Stomach (tissue), 8 donors: ENCODE measurements at regions not wholly inside any gene's neighbourhood (a gene's known extent, or its start where the extent isn't known, plus 50 kb on each side); places are given as distances from the start of the nearest gene placed in this dataset.

Source experiments
- DNase-seq, 2 donors: peaks; one replicate each; pipeline versions ENCODE4 v3.0.0 to v3.0.0-alpha.2; 2013 to 2019
- H3K27ac ChIP-seq, 5 donors: fragments of 200-600 bp in 4 of 5; sonication (generic) in 4 of 5; one replicate each; pipeline ENCODE4 v1.5.1; 2013 to 2019; ENCODE audit warnings: mild to moderate bottlenecking in 1 of 5, moderate library complexity in 1 of 5
- H3K27me3 ChIP-seq, 3 donors: fragments of 200-600 bp; sonication (generic); one replicate each; pipeline ENCODE4 v1.5.1; 2017 to 2019; ENCODE audit warnings: mixed run types in 1 of 3
- H3K36me3 ChIP-seq, 4 donors: fragments of 200-600 bp; sonication (generic); 1 replicate in 3 of 4; 2 replicates in 1 of 4; pipeline ENCODE4 v1.5.1; 2016 to 2019
- H3K4me1 ChIP-seq, 4 donors: fragments of 200-600 bp; sonication (generic); one replicate each; pipeline ENCODE4 v1.5.1; 2016 to 2019
- H3K4me3 ChIP-seq, 4 donors: fragments of 200-600 bp; sonication (generic) in 3 of 4; one replicate each; pipeline ENCODE4 v1.5.1; 2016 to 2019; ENCODE audit warnings: mild to moderate bottlenecking in 1 of 4
- H3K9me3 ChIP-seq, 4 donors: fragments of 200-600 bp; sonication (generic); one replicate each; pipeline ENCODE4 v1.5.1; 2016 to 2019
- EP300 ChIP-seq: sonication (generic); formaldehyde crosslinking; IDR thresholded peaks from one replicate; pipeline ENCODE4 v1.6.1; 2017; ENCODE audit warnings: antibody characterized with exemption
- POLR2A ChIP-seq, 4 donors: fragments of 450-650 bp; IDR thresholded peaks; one replicate each; pipeline ENCODE4 v1.6.1; 2016; ENCODE audit warnings: antibody characterized with exemption in 4 of 4, control low read depth in 2 of 4, mild to moderate bottlenecking in 1 of 4, moderate library complexity in 1 of 4
- POLR2AphosphoS5 ChIP-seq, 3 donors: sonication (generic); formaldehyde crosslinking; IDR thresholded peaks; one replicate each; pipeline ENCODE4 v1.6.1; 2016; ENCODE audit warnings: antibody characterized with exemption in 3 of 3
- WGBS, 5 donors: extraction: QIAGEN DNeasy Blood & Tissue Kit in 3 of 5; methylation state at CpG; one replicate each; pipeline versions ENCODE4 v1.1.5 to v1.1.7; 2013 to 2018; 5-methylcytosine and 5-hydroxymethylcytosine counted together
- intact Hi-C: fragments of 100-400 bp; cut with DNase I; formaldehyde crosslinking; loops from one replicate; pipeline ENCODE4 v1.15.1; 2023; ENCODE audit warnings: low total_unique reads
- TF ChIP-seq, protein P1 (sequence below), 7 experiments: fragments of 450-650 bp in 4 of 7; fragments of 200-600 bp in 3 of 7; sonication (generic) in 3 of 7; IDR thresholded peaks; one replicate each; pipeline ENCODE4 v1.5.1; 2016 to 2019; ENCODE audit warnings: antibody characterized with exemption in 7 of 7, control low read depth in 2 of 7, mild to moderate bottlenecking in 1 of 7
- donor health status: healthy with polysubstance abuse.
- donor health status: Bipolar disorder and iron deficiency.
- donor health status: healthy.

- Histone ChIP-seq H3K4me3 (no peak overlapping the region), H3K4me1 (peaks cover 0 to 3% (median 0%) of the 10 kb centered on the region in 4 donors), H3K9me3 (no peaks in the 10 kb centered on the region), H3K36me3 (no peaks in the 10 kb centered on the region), H3K27ac (no peak overlapping the region), H3K27me3 (no peaks in the 10 kb centered on the region)
- no peak for DNase-seq
- TF ChIP-seq POLR2AphosphoS5 (IDR thresholded peaks at IDR 0.05): no peak
- TF ChIP-seq POLR2A (IDR thresholded peaks at IDR 0.05): no peak
- TF ChIP-seq, protein P1, sequence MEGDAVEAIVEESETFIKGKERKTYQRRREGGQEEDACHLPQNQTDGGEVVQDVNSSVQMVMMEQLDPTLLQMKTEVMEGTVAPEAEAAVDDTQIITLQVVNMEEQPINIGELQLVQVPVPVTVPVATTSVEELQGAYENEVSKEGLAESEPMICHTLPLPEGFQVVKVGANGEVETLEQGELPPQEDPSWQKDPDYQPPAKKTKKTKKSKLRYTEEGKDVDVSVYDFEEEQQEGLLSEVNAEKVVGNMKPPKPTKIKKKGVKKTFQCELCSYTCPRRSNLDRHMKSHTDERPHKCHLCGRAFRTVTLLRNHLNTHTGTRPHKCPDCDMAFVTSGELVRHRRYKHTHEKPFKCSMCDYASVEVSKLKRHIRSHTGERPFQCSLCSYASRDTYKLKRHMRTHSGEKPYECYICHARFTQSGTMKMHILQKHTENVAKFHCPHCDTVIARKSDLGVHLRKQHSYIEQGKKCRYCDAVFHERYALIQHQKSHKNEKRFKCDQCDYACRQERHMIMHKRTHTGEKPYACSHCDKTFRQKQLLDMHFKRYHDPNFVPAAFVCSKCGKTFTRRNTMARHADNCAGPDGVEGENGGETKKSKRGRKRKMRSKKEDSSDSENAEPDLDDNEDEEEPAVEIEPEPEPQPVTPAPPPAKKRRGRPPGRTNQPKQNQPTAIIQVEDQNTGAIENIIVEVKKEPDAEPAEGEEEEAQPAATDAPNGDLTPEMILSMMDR (IDR thresholded peaks at IDR 0.05): no peak
- no peak for TF ChIP-seq EP300
- 55 to 81% (median 69%) methylated on average over 1 of the region's 1 CpG for WGBS, 5 donors
- intact Hi-C loops: no loop called here
Measured at GRCh38 chr3:110731148-110731547, 340.5 kb upstream of the NECTIN3 start.

- 74 to 84% (median 76%) methylated on average over 4 of the region's 4 CpGs for WGBS, 5 donors
Measured at GRCh38 chr3:110732420-110732819, 339.2 kb upstream of the NECTIN3 start.

GRCh38 chr3:110733045-110733444, 338.6 kb upstream of the NECTIN3 start:
- Histone ChIP-seq H3K9me3 (no peaks in the 10 kb centered on the region), H3K27ac (no peak overlapping the region), H3K4me1 (peaks cover 0 to 6% (median 0%) of the 10 kb centered on the region in 4 donors), H3K4me3 (no peak overlapping the region), H3K36me3 (no peaks in the 10 kb centered on the region), H3K27me3 (no peaks in the 10 kb centered on the region)
- intact Hi-C loops: no loop called here
- 80 to 92% (median 86%) methylated on average over 3 of the region's 3 CpGs for WGBS, 5 donors
- no peak for DNase-seq
- TF ChIP-seq, protein P1 (IDR thresholded peaks at IDR 0.05): no peak
- TF ChIP-seq POLR2A (IDR thresholded peaks at IDR 0.05) (no peak), EP300 (no peak), POLR2AphosphoS5 (IDR thresholded peaks at IDR 0.05) (no peak)

More at GRCh38 chr3:110732420-110732819, 339.2 kb upstream of the NECTIN3 start:
- TF ChIP-seq, protein P1 (IDR thresholded peaks at IDR 0.05): no peak
- TF ChIP-seq POLR2A (IDR thresholded peaks at IDR 0.05) (no peak), POLR2AphosphoS5 (IDR thresholded peaks at IDR 0.05) (no peak), EP300 (no peak)
- Histone ChIP-seq H3K27ac (no peak overlapping the region), H3K36me3 (no peaks in the 10 kb centered on the region), H3K9me3 (no peaks in the 10 kb centered on the region), H3K4me1 (peaks cover 0 to 6% (median 0%) of the 10 kb centered on the region in 4 donors), H3K27me3 (no peaks in the 10 kb centered on the region), H3K4me3 (no peak overlapping the region)
- no peak for DNase-seq
- intact Hi-C loops: no loop called here

GRCh38 chr3:110734524-110734923, 337.1 kb upstream of the NECTIN3 start:
- Histone ChIP-seq H3K27ac (no peak overlapping the region), H3K9me3 (no peaks in the 10 kb centered on the region), H3K27me3 (no peaks in the 10 kb centered on the region), H3K36me3 (no peaks in the 10 kb centered on the region), H3K4me3 (no peak overlapping the region), H3K4me1 (peaks cover 0 to 6% (median 0%) of the 10 kb centered on the region in 4 donors)
- 26 to 54% (median 49%) methylated on average over 5 of the region's 5 CpGs for whole genome bisulfite sequencing, 5 donors
- intact Hi-C loops: no loop called here
- DNase-seq: no peak
- TF ChIP-seq, protein P1 (IDR thresholded peaks at IDR 0.05): no peak
- TF ChIP-seq POLR2AphosphoS5 (IDR thresholded peaks at IDR 0.05): no peak
- no peak for TF ChIP-seq POLR2A (IDR thresholded peaks at IDR 0.05)
- TF ChIP-seq EP300: no peak
